ENCODE measurements at regions not wholly inside any gene's neighbourhood (a gene's known extent, or its start where the extent isn't known, plus 50 kb on each side); places are given as distances from the start of the nearest gene placed in this dataset.

- H4K8ac ChIP-seq (replicated peaks; ENCODE audit: insufficient read length, low read depth, low read length): no peak overlapping the region
- no peak for TF ChIP-seq CTCF (conservative IDR thresholded peaks at IDR 0.05)
- H2BK120ac ChIP-seq (ENCODE audit: low read depth, low read length, poor library complexity, severe bottlenecking): no peak overlapping the region
- H2AFZ ChIP-seq (ENCODE audit: low read length): no peak overlapping the region
- no peaks in the 10 kb centered on the region for H3K9me3 ChIP-seq (ENCODE audit: control insufficient read depth, low read depth, low read length)
- no peaks in the 10 kb centered on the region for H3K23me2 ChIP-seq (ENCODE audit: insufficient read length, low read depth, low read length, poor library complexity, severe bottlenecking)
- no peak overlapping the region for H4K5ac ChIP-seq (ENCODE audit: insufficient read length, low read depth, low read length)
- no peak overlapping the region for H3K18ac ChIP-seq (ENCODE audit: insufficient read length, low read depth, low read length)
- H4K91ac ChIP-seq (ENCODE audit: insufficient read length, low read depth, low read length): no peak overlapping the region
- Mint-ChIP-seq H3K4me1 (peaks cover 0 to 4% of the 10 kb centered on the region in 2 experiments; a peak in 2 of 4 replicates), H3K4me3 (no peak overlapping the region), H3K36me3 (ENCODE audit: insufficient read depth in 1 of 3, low read depth in 3 of 3) (peaks cover 0 to 2% (median 0%) of the 10 kb centered on the region in 3 experiments; a peak in 3 of 7 replicates), H3K9me3 (peaks cover 0 to 4% of the 10 kb centered on the region in 2 experiments; a peak in 1 of 5 replicates), H3K27ac (no peak overlapping the region), H3K27me3 (ENCODE audit: low read depth) (peaks cover 9% of the 10 kb centered on the region)
- DNase-seq: no peak
- H3K79me1 ChIP-seq (ENCODE audit: insufficient read depth, low read depth, low read length, poor library complexity, severe bottlenecking): no peaks in the 10 kb centered on the region
- no peak overlapping the region for H3K4me2 ChIP-seq (ENCODE audit: insufficient read depth, insufficient read length, low read length)
- H2BK12ac ChIP-seq (ENCODE audit: insufficient read length, low read depth, low read length): no peak overlapping the region
- H2BK15ac ChIP-seq (ENCODE audit: low read depth, low read length): no peak overlapping the region
- no peak overlapping the region for H2BK20ac ChIP-seq (ENCODE audit: low read depth, low read length, poor library complexity, severe bottlenecking)
- no peak overlapping the region for H3K4ac ChIP-seq (ENCODE audit: low read depth, low read length)
- no peak overlapping the region for H3K9ac ChIP-seq (ENCODE audit: extremely low read depth, insufficient read length, low read length)
- no peak overlapping the region for H2BK5ac ChIP-seq (ENCODE audit: insufficient read length, low read length)
- H3K56ac ChIP-seq (ENCODE audit: insufficient read length, low read depth, low read length): no peak overlapping the region
- no peaks in the 10 kb centered on the region for H4K20me1 ChIP-seq (ENCODE audit: control insufficient read depth, insufficient read depth, insufficient read length)
- H3K79me2 ChIP-seq (ENCODE audit: insufficient read depth, low read length): no peaks in the 10 kb centered on the region
- H3K4me1 ChIP-seq (ENCODE audit: insufficient read depth, low read length): peaks cover 13% of the 10 kb centered on the region; the same call in 1 of the 2 replicates
- no peak overlapping the region for H3K23ac ChIP-seq (ENCODE audit: insufficient read length, low read depth, low read length)
- no peaks in the 10 kb centered on the region for H3K27me3 ChIP-seq (ENCODE audit: insufficient read depth, low read length)
- H3T11ph ChIP-seq (ENCODE audit: low read length): no peak overlapping the region
- no peak overlapping the region for H3K14ac ChIP-seq (ENCODE audit: insufficient read depth, low read length)
- no peak overlapping the region for H3K27ac ChIP-seq (ENCODE audit: insufficient read length, low read depth, low read length)
- no peak overlapping the region for H2AK5ac ChIP-seq (ENCODE audit: insufficient read length, low read length)
Observed at GRCh38 chr22:27308513-27308912, 493.0 kb downstream of the MN1 start.
